ENCODE measurements at regions not wholly inside any gene's neighbourhood (a gene's known extent, or its start where the extent isn't known, plus 50 kb on each side); places are given as distances from the start of the nearest gene placed in this dataset.

DNA sequence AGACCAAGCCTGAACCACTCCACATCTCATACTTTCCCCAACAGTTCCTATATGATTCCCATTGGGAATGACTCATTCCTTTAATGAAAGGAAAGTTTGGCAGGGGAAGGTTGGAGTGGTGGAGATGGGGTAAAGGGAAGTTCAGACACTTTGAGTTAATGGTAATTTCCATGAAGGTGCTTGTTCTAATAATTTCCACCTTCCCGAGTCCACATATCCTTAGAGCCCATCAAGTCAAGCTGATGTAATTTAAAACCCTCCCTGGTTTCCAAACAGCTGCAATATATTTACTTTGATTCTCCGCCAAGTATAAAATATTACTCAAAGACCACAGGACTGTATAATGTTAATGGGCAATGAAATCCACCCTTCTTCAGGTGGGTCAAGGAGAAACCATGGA lies 95.0 kb upstream of the GALNT15 start:
- Histone ChIP-seq H3K9me3 (peaks cover 0 to 17% (median 0%) of the 10 kb centered on the region in 3 donors), H3K36me3 (no peaks in the 10 kb centered on the region), H3K27ac (no peak overlapping the region), H3K4me3 (no peak overlapping the region), H3K27me3 (no peaks in the 10 kb centered on the region), H3K4me1 (no peaks in the 10 kb centered on the region)
- WGBS, 2 donors (ENCODE audit: low coverage in 1 of 2), result 77 to 83% methylated on average over 2 of the region's 2 CpGs
- no peak for ATAC-seq
- no peak for TF ChIP-seq POLR2AphosphoS5 (IDR thresholded peaks at IDR 0.05)
- no peak for TF ChIP-seq POLR2A (IDR thresholded peaks at IDR 0.05)
- TF ChIP-seq, protein P1, sequence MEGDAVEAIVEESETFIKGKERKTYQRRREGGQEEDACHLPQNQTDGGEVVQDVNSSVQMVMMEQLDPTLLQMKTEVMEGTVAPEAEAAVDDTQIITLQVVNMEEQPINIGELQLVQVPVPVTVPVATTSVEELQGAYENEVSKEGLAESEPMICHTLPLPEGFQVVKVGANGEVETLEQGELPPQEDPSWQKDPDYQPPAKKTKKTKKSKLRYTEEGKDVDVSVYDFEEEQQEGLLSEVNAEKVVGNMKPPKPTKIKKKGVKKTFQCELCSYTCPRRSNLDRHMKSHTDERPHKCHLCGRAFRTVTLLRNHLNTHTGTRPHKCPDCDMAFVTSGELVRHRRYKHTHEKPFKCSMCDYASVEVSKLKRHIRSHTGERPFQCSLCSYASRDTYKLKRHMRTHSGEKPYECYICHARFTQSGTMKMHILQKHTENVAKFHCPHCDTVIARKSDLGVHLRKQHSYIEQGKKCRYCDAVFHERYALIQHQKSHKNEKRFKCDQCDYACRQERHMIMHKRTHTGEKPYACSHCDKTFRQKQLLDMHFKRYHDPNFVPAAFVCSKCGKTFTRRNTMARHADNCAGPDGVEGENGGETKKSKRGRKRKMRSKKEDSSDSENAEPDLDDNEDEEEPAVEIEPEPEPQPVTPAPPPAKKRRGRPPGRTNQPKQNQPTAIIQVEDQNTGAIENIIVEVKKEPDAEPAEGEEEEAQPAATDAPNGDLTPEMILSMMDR (IDR thresholded peaks at IDR 0.05), result no peak
- no peak for TF ChIP-seq EP300 (IDR thresholded peaks at IDR 0.05)

DNA sequence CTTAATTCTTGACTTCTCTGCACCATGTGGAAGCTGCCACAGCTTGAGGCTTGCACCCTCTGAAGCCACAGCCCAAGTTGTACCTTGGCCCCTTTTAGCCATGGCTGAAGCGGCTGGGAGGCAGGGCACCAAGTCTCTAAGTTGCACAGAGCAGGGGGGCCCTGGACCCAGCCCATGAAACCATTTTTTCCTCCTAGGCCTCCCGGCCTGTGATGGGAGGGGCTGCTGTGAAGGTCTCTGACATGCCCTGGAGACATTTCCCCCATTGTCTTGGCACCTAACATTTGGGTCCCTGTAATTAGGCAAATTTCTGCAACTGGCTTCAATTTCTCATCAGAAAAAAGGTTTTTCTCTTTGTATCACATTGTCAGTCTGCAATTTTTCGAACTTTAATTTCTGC lies 92.8 kb upstream of the GALNT15 start:
- H3K27ac ChIP-seq, result no peak overlapping the region
- no peaks in the 10 kb centered on the region for H3K36me3 ChIP-seq
- no peak for ATAC-seq
- 82 to 85% methylated on average over 2 of the region's 3 CpGs for WGBS, 2 donors (ENCODE audit: low coverage in 1 of 2)
- H3K9me3 ChIP-seq, result peaks cover 0 to 16% (median 0%) of the 10 kb centered on the region in 3 donors
- TF ChIP-seq EP300 (IDR thresholded peaks at IDR 0.05) (no peak), POLR2A (IDR thresholded peaks at IDR 0.05) (no peak), POLR2AphosphoS5 (IDR thresholded peaks at IDR 0.05) (no peak)
- H3K4me1 ChIP-seq, result peaks cover 0 to 19% (median 0%) of the 10 kb centered on the region in 3 donors
- no peaks in the 10 kb centered on the region for H3K27me3 ChIP-seq
- H3K4me3 ChIP-seq, result no peak overlapping the region

DNA sequence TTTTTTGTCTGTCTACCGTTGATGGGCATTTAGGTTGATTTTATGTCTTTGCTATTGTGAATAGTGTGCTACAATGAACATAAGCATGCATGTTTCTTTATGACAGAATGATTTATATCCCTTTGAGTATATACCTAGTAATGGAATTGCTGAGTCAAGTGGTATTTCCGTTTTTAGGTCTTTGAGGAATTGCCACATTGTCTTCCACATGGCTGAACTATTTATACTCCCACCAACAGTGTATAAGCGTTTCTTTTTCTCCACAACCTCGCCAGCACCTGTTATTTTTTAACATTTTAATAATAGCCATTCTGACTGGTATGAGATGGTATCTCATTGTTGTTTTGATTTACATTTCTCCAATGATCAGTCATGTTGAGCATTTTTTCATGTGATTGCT lies 89.6 kb upstream of the GALNT15 start:
- TF ChIP-seq POLR2AphosphoS5 (IDR thresholded peaks at IDR 0.05) (no peak), POLR2A (IDR thresholded peaks at IDR 0.05) (no peak), EP300 (IDR thresholded peaks at IDR 0.05) (no peak)
- TF ChIP-seq, protein P1 (IDR thresholded peaks at IDR 0.05), result no peak
- Histone ChIP-seq H3K36me3 (no peaks in the 10 kb centered on the region), H3K4me3 (no peak overlapping the region), H3K27ac (no peak overlapping the region), H3K4me1 (peaks cover 0 to 29% (median 1%) of the 10 kb centered on the region in 3 donors), H3K27me3 (no peaks in the 10 kb centered on the region), H3K9me3 (peaks cover 0 to 13% (median 0%) of the 10 kb centered on the region in 3 donors)
- 45 to 65% methylated on average over 4 of the region's 4 CpGs for WGBS, 2 donors (ENCODE audit: low coverage in 1 of 2)
- ATAC-seq, result no peak

DNA sequence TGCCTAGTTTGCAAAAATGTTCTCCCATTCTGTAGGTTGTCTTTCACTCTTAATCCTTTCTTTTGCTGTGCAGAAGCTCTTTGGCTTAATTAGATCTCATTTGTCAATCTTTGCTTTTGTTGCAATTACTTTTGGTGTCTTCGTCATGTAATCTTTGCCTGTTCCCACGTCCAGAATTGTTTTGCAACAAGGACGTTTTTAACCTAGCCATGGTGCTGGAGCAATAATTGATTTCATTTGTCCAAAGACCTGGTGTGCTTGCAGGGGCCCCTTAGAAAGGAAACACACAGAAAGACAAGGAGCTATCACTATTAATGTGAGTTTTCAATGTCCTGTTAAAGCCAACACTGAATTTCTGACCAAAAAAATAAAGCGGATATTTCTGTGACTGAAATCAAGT lies 89.1 kb upstream of the GALNT15 start:
- TF ChIP-seq, protein P1 (IDR thresholded peaks at IDR 0.05), result no peak
- no peak for TF ChIP-seq POLR2AphosphoS5 (IDR thresholded peaks at IDR 0.05)
- no peak for TF ChIP-seq EP300 (IDR thresholded peaks at IDR 0.05)
- no peak for TF ChIP-seq POLR2A (IDR thresholded peaks at IDR 0.05)
- Histone ChIP-seq H3K27ac (peak overlapping the region in 2 of 4 donors; percentile 24 to 36), H3K9me3 (peaks cover 0 to 13% (median 0%) of the 10 kb centered on the region in 3 donors)

DNA sequence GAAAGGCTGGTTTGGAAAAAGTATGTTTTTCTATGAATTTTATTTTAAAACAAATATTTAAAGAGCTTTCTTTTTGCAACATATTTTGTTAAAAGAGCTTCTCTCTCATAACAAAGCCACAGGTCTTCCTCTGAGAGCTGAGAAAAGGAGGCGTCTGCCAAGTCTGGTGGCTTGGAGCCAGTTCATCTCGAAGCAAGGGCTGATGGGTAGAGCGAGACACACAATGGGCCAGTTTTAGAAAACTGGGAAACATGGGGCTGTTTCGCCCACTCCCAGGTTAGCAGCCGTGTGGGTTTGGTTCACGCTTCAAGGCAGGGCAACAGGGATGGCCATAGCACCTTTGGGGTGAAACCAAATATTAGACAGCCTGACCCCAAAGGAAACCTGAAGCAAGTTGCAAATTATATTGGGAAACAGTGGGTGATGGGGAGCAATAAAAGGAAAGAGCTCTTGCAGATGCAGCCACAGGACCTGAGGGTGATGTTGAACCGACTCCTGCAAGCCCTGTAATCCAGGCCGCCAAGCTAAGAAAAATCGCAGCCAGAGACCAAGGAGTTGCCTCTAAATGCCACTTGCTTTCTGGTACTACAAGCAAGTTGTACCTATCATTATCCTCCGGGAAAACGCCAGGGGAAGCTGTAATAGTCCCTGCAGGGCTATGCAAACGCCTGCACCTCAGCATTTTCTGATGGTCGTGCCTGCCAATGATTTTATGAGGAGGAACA lies 88.4 kb upstream of the GALNT15 start:
- Histone ChIP-seq H3K9me3 (peaks cover 0 to 13% (median 0%) of the 10 kb centered on the region in 3 donors), H3K27ac (peak overlapping the region in 2 of 4 donors; percentile 24 to 36), H3K4me1 (peaks cover 0 to 41% (median 12%) of the 10 kb centered on the region in 3 donors), H3K36me3 (no peaks in the 10 kb centered on the region), H3K27me3 (no peaks in the 10 kb centered on the region), H3K4me3 (no peak overlapping the region)
- peak; percentile 31 for ATAC-seq
- no peak for TF ChIP-seq POLR2A (IDR thresholded peaks at IDR 0.05)
- no peak for TF ChIP-seq EP300 (IDR thresholded peaks at IDR 0.05)
- no peak for TF ChIP-seq POLR2AphosphoS5 (IDR thresholded peaks at IDR 0.05)
- TF ChIP-seq, protein P1 (IDR thresholded peaks at IDR 0.05), result no peak
- 52 to 53% methylated on average over 6 to 11 of the region's 13 CpGs for WGBS, 2 donors (ENCODE audit: low coverage in 1 of 2)

More for the DNA sequence above, 89.1 kb upstream of the GALNT15 start:
- no peak overlapping the region for H3K4me3 ChIP-seq
- whole genome bisulfite sequencing, 2 donors (ENCODE audit: low coverage in 1 of 2), result 19 to 29% methylated on average over 4 of the region's 4 CpGs
- H3K4me1 ChIP-seq, result peaks cover 0 to 35% (median 7%) of the 10 kb centered on the region in 3 donors
- H3K27me3 ChIP-seq, result no peaks in the 10 kb centered on the region
- peak; percentile 51 for ATAC-seq
- no peaks in the 10 kb centered on the region for H3K36me3 ChIP-seq
